ENCODE measurements at regions not wholly inside any gene's neighbourhood (a gene's known extent, or its start where the extent isn't known, plus 50 kb on each side); places are given as distances from the start of the nearest gene placed in this dataset.

- ChIA-PET POLR2A (ENCODE audit: unreplicated experiment) (no interaction called here), CTCF (no interaction called here)
- Histone ChIP-seq H3K4me3 (ENCODE audit: low read length) (no peak overlapping the region), H4K20me1 (ENCODE audit: low read length) (no peaks in the 10 kb centered on the region), H3K27ac (ENCODE audit: low read length) (no peak overlapping the region), H3K9ac (ENCODE audit: low read length) (no peak overlapping the region), H3K79me2 (ENCODE audit: low read length) (no peaks in the 10 kb centered on the region), H3K4me2 (ENCODE audit: low read length) (no peak overlapping the region), H3F3A (ENCODE audit: low read length, unreplicated experiment) (no peaks in the 10 kb centered on the region), H3K9me2 (replicated peaks; ENCODE audit: low read length) (no peaks in the 10 kb centered on the region), H3K36me3 (ENCODE audit: low read depth, low read length) (no peaks in the 10 kb centered on the region), H3K9me3 (ENCODE audit: low read length) (no peaks in the 10 kb centered on the region), H3K4me1 (ENCODE audit: insufficient read depth, low read length) (no peaks in the 10 kb centered on the region), H2AFZ (ENCODE audit: low read length) (no peak overlapping the region), H3K27me3 (ENCODE audit: low read length) (no peaks in the 10 kb centered on the region)
- no peak for TF ChIP-seq CTCF (conservative IDR thresholded peaks at IDR 0.05; ENCODE audit: low read depth, low read length)
- TF ChIP-seq EZH2phosphoT487 (IDR thresholded peaks at IDR 0.05; ENCODE audit: borderline replicate concordance, low read length) = no peak
- TF ChIP-seq EZH2 (IDR thresholded peaks at IDR 0.05; ENCODE audit: low read length, unreplicated experiment) = no peak
- BruUV-seq (replicated peaks) = no TSS peak
- intact Hi-C loops (cut with micrococcal nuclease) = no loop called here
- DNase-seq (no peak), ATAC-seq (no peak)
Observed at GRCh38 chr17:54840885-54841591, 59.6 kb upstream of the TOM1L1 start.

GRCh38 chr17:54841656-54842055 lies 59.0 kb upstream of the TOM1L1 start:
- TF ChIP-seq EZH2 (IDR thresholded peaks at IDR 0.05; ENCODE audit: low read length, unreplicated experiment) (no peak), CTCF (conservative IDR thresholded peaks at IDR 0.05; ENCODE audit: low read depth, low read length) (no peak)
- Histone ChIP-seq H3K4me3 (ENCODE audit: low read length) (no peak overlapping the region), H3K4me2 (ENCODE audit: low read length) (no peak overlapping the region), H3K27ac (ENCODE audit: low read length) (no peak overlapping the region), H3K9me3 (ENCODE audit: low read length) (no peaks in the 10 kb centered on the region), H3K79me2 (ENCODE audit: low read length) (no peaks in the 10 kb centered on the region), H3K4me1 (ENCODE audit: insufficient read depth, low read length) (no peaks in the 10 kb centered on the region), H3K27me3 (ENCODE audit: low read length) (no peaks in the 10 kb centered on the region), H3K9ac (ENCODE audit: low read length) (no peak overlapping the region), H4K20me1 (ENCODE audit: low read length) (no peaks in the 10 kb centered on the region), H3K36me3 (ENCODE audit: low read depth, low read length) (no peaks in the 10 kb centered on the region), H3K9me2 (replicated peaks; ENCODE audit: low read length) (no peaks in the 10 kb centered on the region), H2AFZ (ENCODE audit: low read length) (no peak overlapping the region), H3F3A (ENCODE audit: low read length, unreplicated experiment) (no peaks in the 10 kb centered on the region)
- intact Hi-C loops (cut with micrococcal nuclease) = no loop called here
- ATAC-seq (no peak), DNase-seq (no peak)
- CTCF ChIA-PET = no interaction called here
- POLR2A ChIA-PET (ENCODE audit: unreplicated experiment) = no interaction called here
- no TSS peak for BruUV-seq (replicated peaks)

GRCh38 chr17:54844233-54844632 lies 56.4 kb upstream of the TOM1L1 start:
- CTCF ChIA-PET = no interaction called here
- BruUV-seq (replicated peaks) = no TSS peak

More at GRCh38 chr17:54844233-54844632, 56.4 kb upstream of the TOM1L1 start:
- Histone ChIP-seq H3F3A (ENCODE audit: low read length, unreplicated experiment) (no peaks in the 10 kb centered on the region), H4K20me1 (ENCODE audit: low read length) (no peaks in the 10 kb centered on the region), H3K9me2 (replicated peaks; ENCODE audit: low read length) (no peaks in the 10 kb centered on the region), H3K4me2 (ENCODE audit: low read length) (no peak overlapping the region), H3K4me3 (ENCODE audit: low read length) (no peak overlapping the region), H3K27ac (ENCODE audit: low read length) (no peak overlapping the region), H3K9me3 (ENCODE audit: low read length) (no peaks in the 10 kb centered on the region), H2AFZ (ENCODE audit: low read length) (no peak overlapping the region), H3K79me2 (ENCODE audit: low read length) (no peaks in the 10 kb centered on the region), H3K36me3 (ENCODE audit: low read depth, low read length) (no peaks in the 10 kb centered on the region), H3K4me1 (ENCODE audit: insufficient read depth, low read length) (no peaks in the 10 kb centered on the region), H3K27me3 (ENCODE audit: low read length) (no peaks in the 10 kb centered on the region), H3K9ac (ENCODE audit: low read length) (no peak overlapping the region)
- DNase-seq (no peak), ATAC-seq (no peak)
- intact Hi-C loops (cut with micrococcal nuclease) = no loop called here
- TF ChIP-seq EZH2 (IDR thresholded peaks at IDR 0.05; ENCODE audit: low read length, unreplicated experiment) (no peak), EZH2phosphoT487 (IDR thresholded peaks at IDR 0.05; ENCODE audit: borderline replicate concordance, low read length) (no peak), CTCF (conservative IDR thresholded peaks at IDR 0.05; ENCODE audit: low read depth, low read length) (no peak)
- POLR2A ChIA-PET (ENCODE audit: unreplicated experiment) = no interaction called here
